ENCODE measurements at regions not wholly inside any gene's neighbourhood (a gene's known extent, or its start where the extent isn't known, plus 50 kb on each side); places are given as distances from the start of the nearest gene placed in this dataset.

DNA sequence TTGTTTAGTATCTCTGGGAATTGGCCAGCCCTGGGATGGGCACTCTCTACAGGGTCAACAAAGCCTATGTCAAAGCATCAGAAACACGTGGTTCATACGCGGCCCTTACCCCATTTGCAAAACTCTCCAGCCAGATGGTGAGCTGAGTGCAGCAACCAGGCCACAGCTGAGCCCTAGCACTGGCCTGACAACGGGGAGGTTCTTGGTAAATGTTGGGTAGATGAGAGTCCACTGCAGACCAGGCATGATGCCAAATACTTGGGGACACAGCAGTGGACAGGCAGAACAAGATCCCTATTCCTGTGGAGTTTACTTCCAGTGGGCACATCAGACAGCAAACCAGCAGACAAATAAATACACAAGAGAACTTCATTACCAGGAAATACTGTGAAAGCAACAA lies 172.1 kb upstream of the SYT13 start:
- Histone ChIP-seq H3K27ac (no peak overlapping the region), H3K36me3 (no peaks in the 10 kb centered on the region), H3K4me3 (no peak overlapping the region), H3K27me3 (peaks cover 0 to 26% (median 0%) of the 10 kb centered on the region in 3 donors), H3K9me3 (peaks cover 0 to 15% (median 5%) of the 10 kb centered on the region in 4 donors), H3K4me1 (no peaks in the 10 kb centered on the region)
- WGBS, 5 donors, result 53 to 79% (median 75%) methylated on average over 4 of the region's 4 CpGs
- no peak for DNase-seq
- intact Hi-C loops (cut with DNase I; ENCODE audit: low total_unique reads), result loop anchor here (5.0 kb wide), 1 partner anchor 49 kb away; no protein-coding TSS in a partner anchor
- TF ChIP-seq, protein P1, sequence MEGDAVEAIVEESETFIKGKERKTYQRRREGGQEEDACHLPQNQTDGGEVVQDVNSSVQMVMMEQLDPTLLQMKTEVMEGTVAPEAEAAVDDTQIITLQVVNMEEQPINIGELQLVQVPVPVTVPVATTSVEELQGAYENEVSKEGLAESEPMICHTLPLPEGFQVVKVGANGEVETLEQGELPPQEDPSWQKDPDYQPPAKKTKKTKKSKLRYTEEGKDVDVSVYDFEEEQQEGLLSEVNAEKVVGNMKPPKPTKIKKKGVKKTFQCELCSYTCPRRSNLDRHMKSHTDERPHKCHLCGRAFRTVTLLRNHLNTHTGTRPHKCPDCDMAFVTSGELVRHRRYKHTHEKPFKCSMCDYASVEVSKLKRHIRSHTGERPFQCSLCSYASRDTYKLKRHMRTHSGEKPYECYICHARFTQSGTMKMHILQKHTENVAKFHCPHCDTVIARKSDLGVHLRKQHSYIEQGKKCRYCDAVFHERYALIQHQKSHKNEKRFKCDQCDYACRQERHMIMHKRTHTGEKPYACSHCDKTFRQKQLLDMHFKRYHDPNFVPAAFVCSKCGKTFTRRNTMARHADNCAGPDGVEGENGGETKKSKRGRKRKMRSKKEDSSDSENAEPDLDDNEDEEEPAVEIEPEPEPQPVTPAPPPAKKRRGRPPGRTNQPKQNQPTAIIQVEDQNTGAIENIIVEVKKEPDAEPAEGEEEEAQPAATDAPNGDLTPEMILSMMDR (IDR thresholded peaks at IDR 0.05), result no peak

DNA sequence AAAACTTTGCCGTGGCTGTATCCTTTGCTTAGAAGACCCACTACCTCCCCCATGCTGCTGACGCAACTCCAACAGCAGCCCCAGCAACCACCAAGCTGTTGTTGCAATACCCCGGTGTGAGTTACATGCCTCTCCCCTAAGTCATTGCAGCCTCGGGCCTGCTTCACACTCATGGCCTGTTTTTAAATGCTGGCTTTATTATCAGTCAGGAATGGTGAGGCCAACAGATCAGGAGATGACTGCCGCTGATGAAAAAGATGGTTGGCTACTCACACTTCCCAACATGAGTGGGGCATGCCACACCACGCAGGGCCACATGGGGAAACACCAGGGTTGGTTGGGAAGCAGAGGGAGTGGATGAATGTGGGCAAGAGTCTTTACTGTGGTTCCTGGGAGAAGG lies 171.5 kb upstream of the SYT13 start:
- no peak for DNase-seq
- Histone ChIP-seq H3K4me3 (no peak overlapping the region), H3K27ac (no peak overlapping the region), H3K27me3 (peaks cover 0 to 25% (median 0%) of the 10 kb centered on the region in 3 donors), H3K4me1 (no peaks in the 10 kb centered on the region), H3K36me3 (no peaks in the 10 kb centered on the region), H3K9me3 (peaks cover 0 to 15% (median 5%) of the 10 kb centered on the region in 4 donors)
- TF ChIP-seq POLR2AphosphoS5 (IDR thresholded peaks at IDR 0.05), result no peak
- no peak for TF ChIP-seq POLR2A (IDR thresholded peaks at IDR 0.05)
- TF ChIP-seq EP300 (IDR thresholded peaks at IDR 0.05), result no peak
- TF ChIP-seq, protein P1 (IDR thresholded peaks at IDR 0.05), result no peak
- intact Hi-C loops (cut with DNase I; ENCODE audit: low total_unique reads), result loop anchor here (5.0 kb wide), 1 partner anchor 50 kb away; no protein-coding TSS in a partner anchor
- 69 to 75% (median 72%) methylated on average over 6 of the region's 6 CpGs for WGBS, 5 donors

DNA sequence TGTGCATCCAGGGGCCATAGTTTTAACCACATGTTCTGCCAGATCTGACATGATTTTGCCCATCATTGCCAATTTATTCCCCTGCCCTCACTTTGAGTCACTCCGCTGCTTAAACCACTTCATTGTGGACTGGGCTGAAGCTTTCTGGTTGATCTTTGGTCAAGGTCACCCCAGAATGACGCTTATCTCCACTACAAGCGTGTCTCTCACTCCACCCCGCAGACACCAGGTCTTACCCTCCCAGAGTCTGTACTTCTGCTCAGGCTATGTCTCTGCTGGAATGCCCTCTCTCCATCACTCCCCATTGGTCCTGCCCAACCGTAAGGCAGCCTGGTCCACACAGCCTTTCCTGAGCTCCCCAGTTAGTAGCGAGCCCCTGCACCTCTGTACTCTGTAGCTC lies 170.5 kb upstream of the SYT13 start:
- WGBS, 5 donors, result 76 to 88% (median 84%) methylated on average over 6 of the region's 6 CpGs
- peaks cover 0 to 16% (median 0%) of the 10 kb centered on the region in 3 donors for H3K27me3 ChIP-seq
- TF ChIP-seq POLR2AphosphoS5 (IDR thresholded peaks at IDR 0.05), result no peak
- no peak for TF ChIP-seq POLR2A (IDR thresholded peaks at IDR 0.05)
- peaks cover 0 to 15% (median 5%) of the 10 kb centered on the region in 4 donors for H3K9me3 ChIP-seq
- intact Hi-C loops (cut with DNase I; ENCODE audit: low total_unique reads), result loop anchor here (5.0 kb wide), 1 partner anchor 51 kb away; no protein-coding TSS in a partner anchor
- DNase-seq, result no peak
- no peak overlapping the region for H3K4me3 ChIP-seq
- no peaks in the 10 kb centered on the region for H3K36me3 ChIP-seq
- no peaks in the 10 kb centered on the region for H3K4me1 ChIP-seq
- H3K27ac ChIP-seq, result no peak overlapping the region

DNA sequence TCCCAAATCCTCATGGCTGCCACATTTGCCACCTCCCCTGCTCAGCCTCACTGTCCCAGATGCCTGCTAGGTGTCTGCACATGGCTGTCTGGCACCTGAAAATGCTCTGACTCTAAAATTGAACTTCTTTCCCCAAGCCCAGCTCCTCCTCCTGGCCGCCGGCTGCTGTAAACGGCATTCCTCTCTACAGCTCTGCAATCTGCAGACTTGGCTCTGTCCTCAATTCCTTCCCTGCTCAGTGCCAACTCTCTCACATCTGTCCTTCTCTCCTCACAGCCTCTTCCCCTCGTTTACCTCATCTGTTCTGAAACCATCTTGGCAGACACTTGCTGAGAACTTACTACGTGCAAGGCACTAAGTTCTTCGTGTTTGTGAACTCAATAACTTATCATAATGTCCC lies 169.4 kb upstream of the SYT13 start:
- peak in 1 of 2 donors; percentile 10 for DNase-seq
- 50 to 64% (median 60%) methylated on average over 6 of the region's 6 CpGs for WGBS, 5 donors
- H3K9me3 ChIP-seq, result peaks cover 0 to 15% (median 5%) of the 10 kb centered on the region in 4 donors
- H3K4me1 ChIP-seq, result no peaks in the 10 kb centered on the region
- intact Hi-C loops (cut with DNase I; ENCODE audit: low total_unique reads), result loop anchor here (5.0 kb wide), 1 partner anchor 52 kb away; no protein-coding TSS in a partner anchor
- TF ChIP-seq POLR2A (IDR thresholded peaks at IDR 0.05) (no peak), POLR2AphosphoS5 (IDR thresholded peaks at IDR 0.05) (no peak), EP300 (IDR thresholded peaks at IDR 0.05) (no peak)
- TF ChIP-seq, protein P1 (IDR thresholded peaks at IDR 0.05), result no peak
- H3K4me3 ChIP-seq, result no peak overlapping the region
- H3K27ac ChIP-seq, result no peak overlapping the region
- H3K27me3 ChIP-seq, result peaks cover 0 to 15% (median 0%) of the 10 kb centered on the region in 3 donors
- no peaks in the 10 kb centered on the region for H3K36me3 ChIP-seq

DNA sequence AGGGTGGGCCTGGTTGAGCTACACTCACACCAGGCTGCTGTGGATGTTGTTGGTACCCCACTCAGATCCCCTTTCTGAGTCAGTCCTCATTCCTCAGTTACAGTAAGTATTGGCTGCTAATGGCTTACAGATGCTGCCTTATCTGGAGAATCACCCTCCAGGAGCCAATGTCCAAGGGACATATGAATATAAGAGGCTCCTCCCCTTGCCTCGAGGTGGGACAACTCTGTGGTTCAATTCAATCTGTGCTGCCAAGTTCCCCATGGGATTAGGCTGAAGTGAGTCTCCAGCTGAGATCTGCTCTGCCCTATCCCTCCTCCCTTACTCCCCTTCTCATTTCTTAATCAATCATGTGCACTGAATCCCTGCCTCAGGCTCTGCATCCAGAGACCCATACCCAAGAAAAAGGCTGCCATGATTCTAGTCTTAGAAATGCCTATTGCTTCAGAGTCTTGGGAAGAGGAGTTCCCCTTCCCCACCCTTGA lies 168.8 kb upstream of the SYT13 start:
- H3K9me3 ChIP-seq, result peaks cover 0 to 15% (median 5%) of the 10 kb centered on the region in 4 donors
- H3K36me3 ChIP-seq, result no peaks in the 10 kb centered on the region
- H3K4me1 ChIP-seq, result no peaks in the 10 kb centered on the region
- 58 to 81% (median 71%) methylated on average over 1 of the region's 1 CpG for WGBS, 5 donors
- DNase-seq, result no peak
- H3K27me3 ChIP-seq, result peaks cover 0 to 15% (median 0%) of the 10 kb centered on the region in 3 donors
- no peak overlapping the region for H3K27ac ChIP-seq
- TF ChIP-seq EP300 (IDR thresholded peaks at IDR 0.05) (no peak), POLR2A (IDR thresholded peaks at IDR 0.05) (no peak), POLR2AphosphoS5 (IDR thresholded peaks at IDR 0.05) (no peak)
- TF ChIP-seq, protein P1 (IDR thresholded peaks at IDR 0.05), result no peak
- H3K4me3 ChIP-seq, result no peak overlapping the region
- intact Hi-C loops (cut with DNase I; ENCODE audit: low total_unique reads), result loop anchor here (5.0 kb wide), 1 partner anchor 52 kb away; no protein-coding TSS in a partner anchor

All from stomach (tissue), 8 donors.